H1 (cell line): ENCODE measurements at regions not wholly inside any gene's neighbourhood (a gene's known extent, or its start where the extent isn't known, plus 50 kb on each side); places are given as distances from the start of the nearest gene placed in this dataset.

Experiments used
- CTCF ChIA-PET: fragments of 300-600 bp; sonication (Branson Sonifier 250); formaldehyde crosslinking; loops from one replicate; lab custom pipeline; 2021; ENCODE audit not compliant: partially characterized antibody; lab: Charles Lee
- POLR2A ChIA-PET: fragments of 300-600 bp; sonication (Branson Sonifier 250); formaldehyde crosslinking; loops from one replicate; lab custom pipeline; 2021; ENCODE audit warnings: inconsistent platforms; ENCODE audit not compliant: partially characterized antibody; lab: Charles Lee
- DNase-seq, 2 experiments: peaks; one replicate each; pipeline versions ENCODE4 v3.0.0 to v3.0.0-alpha.2; 2010 to 2022; ENCODE audit warnings: low spot score in 2 of 2, low read depth in 1 of 2, mixed read lengths in 1 of 2
- FAIRE-seq: peaks from 2 replicates; lab custom pipeline; 2011; peaks lifted over from hg19 to GRCh38; lab: Jason Lieb, UNC
- H2AFZ ChIP-seq: 2 replicates; pipeline ENCODE4 v1.8.1; 2012; ENCODE audit warnings: low read length, inconsistent platforms
- H2AK5ac ChIP-seq: 2 replicates; pipeline ENCODE4 v1.6.1; 2013; ENCODE audit warnings: low read depth, low read length
- H2BK120ac ChIP-seq: replicated peaks from 2 replicates; pipeline ENCODE3; 2013; ENCODE audit warnings: low read depth, low read length, inconsistent platforms
- H2BK12ac ChIP-seq: 2 replicates; pipeline ENCODE4 v1.6.1; 2013; ENCODE audit warnings: low read depth, low read length
- H2BK15ac ChIP-seq: 2 replicates; pipeline ENCODE4 v1.6.1; 2013; ENCODE audit warnings: low read length
- H2BK20ac ChIP-seq: 2 replicates; pipeline ENCODE4 v1.6.1; 2013; ENCODE audit warnings: low read length
- H2BK5ac ChIP-seq: 2 replicates; pipeline ENCODE4 v1.6.1; 2013; ENCODE audit warnings: low read depth, low read length
- H3K14ac ChIP-seq: 2 replicates; pipeline ENCODE4 v1.6.1; 2013; ENCODE audit warnings: inconsistent platforms; ENCODE audit not compliant: insufficient read length
- H3K18ac ChIP-seq: 2 replicates; pipeline ENCODE4 v1.6.1; 2013; ENCODE audit warnings: low read length; ENCODE audit errors: extremely low read depth
- H3K23ac ChIP-seq: 2 replicates; pipeline ENCODE4 v1.6.1; 2013; ENCODE audit warnings: inconsistent platforms; ENCODE audit not compliant: insufficient read length
- H3K23me2 ChIP-seq: 2 replicates; pipeline ENCODE4 v1.6.1; 2013; ENCODE audit warnings: low read depth, low read length
- H3K27ac ChIP-seq: 2 replicates; pipeline ENCODE4 v1.6.1; 2011; ENCODE audit warnings: low read depth, low read length, inconsistent platforms
- H3K27me3 ChIP-seq, 4 experiments: replicated peaks in 1 of 4; 1 replicate in 1 of 4; 2 replicates in 3 of 4; pipeline versions ENCODE4 v1.6.1 to v1.8.1; 2011 to 2013; ENCODE audit warnings: low read length in 3 of 4, mild to moderate bottlenecking in 3 of 4, inconsistent platforms in 2 of 4, mixed read lengths in 2 of 4, moderate library complexity in 1 of 4; ENCODE audit not compliant: control insufficient read depth in 3 of 4, insufficient read depth in 3 of 4; ENCODE audit errors: extremely low read depth in 1 of 4
- H3K36me3 ChIP-seq, 4 experiments: 2 replicates each; pipeline versions ENCODE4 v1.6.1 to v1.8.1; 2011 to 2013; ENCODE audit warnings: mild to moderate bottlenecking in 4 of 4, low read length in 3 of 4, moderate library complexity in 2 of 4, control low read depth in 1 of 4, inconsistent platforms in 1 of 4; ENCODE audit not compliant: insufficient read depth in 4 of 4, control insufficient read depth in 2 of 4
- H3K4ac ChIP-seq: replicated peaks from 2 replicates; pipeline ENCODE3; 2013; ENCODE audit warnings: low read length, low read depth, mixed read lengths, inconsistent platforms; ENCODE audit not compliant: insufficient read length
- H3K4me1 ChIP-seq, 4 experiments: replicated peaks in 1 of 4; 1 replicate in 1 of 4; 2 replicates in 3 of 4; pipeline versions ENCODE4 v1.6.1 to v1.8.1; 2011 to 2013; ENCODE audit warnings: low read length in 3 of 4, inconsistent platforms in 2 of 4, mixed read lengths in 1 of 4; ENCODE audit not compliant: insufficient read depth in 4 of 4, control insufficient read depth in 3 of 4
- H3K4me2 ChIP-seq, 2 experiments: 2 replicates each; pipeline versions ENCODE4 v1.6.1 to v1.8.1; 2011 to 2013; ENCODE audit warnings: low read depth in 2 of 2, low read length in 2 of 2, control low read depth in 1 of 2, inconsistent platforms in 1 of 2, mild to moderate bottlenecking in 1 of 2; ENCODE audit not compliant: insufficient read depth in 1 of 2
- H3K4me3 ChIP-seq, 4 experiments: fragments of 200-600, 300-600 bp in 1 of 4; sonication (generic), shearing (Covaris generic), sonication (Bioruptor Twin) in 1 of 4; 2 replicates each; pipeline versions ENCODE4 v1.5.1 to v1.8.1; 2011 to 2016; ENCODE audit warnings: low read length in 4 of 4, low read depth in 3 of 4, control low read depth in 2 of 4, inconsistent platforms in 2 of 4, mild to moderate bottlenecking in 2 of 4, mixed read lengths in 1 of 4, moderate library complexity in 1 of 4; ENCODE audit not compliant: insufficient read depth in 2 of 4; ENCODE audit errors: extremely low read depth in 1 of 4
- H3K56ac ChIP-seq: replicated peaks from 2 replicates; pipeline ENCODE3; 2013; ENCODE audit warnings: low read depth, mild to moderate bottlenecking, mixed read lengths, low read length, inconsistent platforms; ENCODE audit not compliant: insufficient read length
- H3K79me1 ChIP-seq: 2 replicates; pipeline ENCODE4 v1.6.1; 2013; ENCODE audit warnings: low read depth, low read length, control low read depth
- H3K79me2 ChIP-seq, 2 experiments: 2 replicates each; pipeline versions ENCODE4 v1.6.1 to v1.8.1; 2012 to 2013; ENCODE audit warnings: low read length in 2 of 2, mild to moderate bottlenecking in 2 of 2, inconsistent platforms in 1 of 2; ENCODE audit not compliant: insufficient read depth in 2 of 2, control insufficient read depth in 1 of 2
- H3K9ac ChIP-seq, 4 experiments: replicated peaks in 1 of 4; 1 replicate in 1 of 4; 2 replicates in 3 of 4; pipeline versions ENCODE4 v1.6.1 to v1.8.1; 2011 to 2013; ENCODE audit warnings: low read depth in 3 of 4, low read length in 3 of 4, control low read depth in 2 of 4, mild to moderate bottlenecking in 2 of 4, moderate library complexity in 2 of 4, inconsistent platforms in 1 of 4; ENCODE audit errors: extremely low read depth in 1 of 4
- H3K9me3 ChIP-seq, 2 experiments: 2 replicates each; pipeline versions ENCODE4 v1.6.1 to v1.8.1; 2012 to 2013; ENCODE audit warnings: mild to moderate bottlenecking in 2 of 2, moderate library complexity in 2 of 2, control low read depth in 1 of 2, inconsistent platforms in 1 of 2, low read depth in 1 of 2, low read length in 1 of 2, mixed read lengths in 1 of 2; ENCODE audit not compliant: insufficient read depth in 2 of 2
- H4K20me1 ChIP-seq, 2 experiments: replicated peaks in 1 of 2; 2 replicates each; pipeline versions ENCODE3 to v1.8.1; 2011 to 2013; ENCODE audit warnings: inconsistent platforms in 2 of 2, low read length in 2 of 2, mild to moderate bottlenecking in 1 of 2; ENCODE audit not compliant: insufficient read depth in 2 of 2, control insufficient read depth in 1 of 2
- H4K5ac ChIP-seq: 2 replicates; pipeline ENCODE4 v1.6.1; 2013; ENCODE audit warnings: low read length, low read depth, mixed read lengths, inconsistent platforms; ENCODE audit not compliant: insufficient read length
- H4K8ac ChIP-seq: 2 replicates; pipeline ENCODE4 v1.8.0; 2013; ENCODE audit warnings: mild to moderate bottlenecking, moderate library complexity, low read length, inconsistent platforms; ENCODE audit not compliant: insufficient read depth; ENCODE audit errors: extremely low read depth
- H4K91ac ChIP-seq: replicated peaks from 2 replicates; pipeline ENCODE3; 2013; ENCODE audit warnings: low read length, mixed read lengths, inconsistent platforms; ENCODE audit not compliant: insufficient read length
- BCL11A ChIP-seq, 2 experiments: IDR thresholded peaks; one replicate each; pipeline ENCODE4 v1.6.1; 2011; ENCODE audit warnings: low read depth in 2 of 2, low read length in 2 of 2, mild to moderate bottlenecking in 2 of 2
- CBX8 ChIP-seq: fragments of 300-800, 300-1000 bp; sonication (generic); IDR thresholded peaks from 2 replicates; pipeline ENCODE4 v1.7.1; 2016; ENCODE audit warnings: low read depth, low read length, borderline replicate concordance
- CHD2 ChIP-seq: IDR thresholded peaks from 2 replicates; pipeline ENCODE4 v1.6.1; 2012; ENCODE audit warnings: low read length, improper control_type of control experiment
- EGR1 ChIP-seq: IDR thresholded peaks from 2 replicates; pipeline ENCODE4 v1.6.1; 2011; ENCODE audit warnings: low read depth, low read length, borderline replicate concordance
- JUND ChIP-seq: IDR thresholded peaks from 2 replicates; pipeline ENCODE4 v1.6.1; 2011; ENCODE audit warnings: mild to moderate bottlenecking, improper control_type of control experiment, low read length
- KDM4A ChIP-seq: IDR thresholded peaks from one replicate; pipeline ENCODE4 v1.7.1; 2012; ENCODE audit warnings: low read depth, mild to moderate bottlenecking, moderate library complexity, low read length, inconsistent platforms; ENCODE audit not compliant: severe bottlenecking
- NRF1 ChIP-seq: IDR thresholded peaks from 2 replicates; pipeline ENCODE4 v1.6.1; 2011; ENCODE audit warnings: mild to moderate bottlenecking, low read depth, low read length, improper control_type of control experiment
- POU5F1 ChIP-seq: IDR thresholded peaks from 2 replicates; pipeline ENCODE4 v1.6.1; 2011; ENCODE audit warnings: low read depth, mild to moderate bottlenecking, low read length, moderate library complexity
- SRF ChIP-seq: IDR thresholded peaks from 2 replicates; pipeline ENCODE4 v1.6.1; 2011; ENCODE audit warnings: mild to moderate bottlenecking, low read depth, low read length, moderate library complexity
- TBP ChIP-seq: IDR thresholded peaks from 2 replicates; pipeline ENCODE4 v1.6.1; 2011; ENCODE audit warnings: low read depth, low read length, improper control_type of control experiment
- WGBS, 2 experiments: shearing (Covaris generic) in 1 of 2; methylation state at CpG; one replicate each; pipeline versions ENCODE4 v1.1.6 to v1.1.7; 2013 to 2015; ENCODE audit warnings: low lambda C conversion rate in 2 of 2, mixed read lengths in 2 of 2, inconsistent platforms in 1 of 2, low coverage in 1 of 2, missing lambda C conversion rate in 1 of 2; ENCODE audit not compliant: insufficient replicate concordance in 2 of 2, insufficient coverage in 1 of 2, insufficient read length in 1 of 2; ENCODE audit errors: extremely low coverage in 1 of 2, missing lambda C conversion rate in 1 of 2; 5-methylcytosine and 5-hydroxymethylcytosine counted together

DNA sequence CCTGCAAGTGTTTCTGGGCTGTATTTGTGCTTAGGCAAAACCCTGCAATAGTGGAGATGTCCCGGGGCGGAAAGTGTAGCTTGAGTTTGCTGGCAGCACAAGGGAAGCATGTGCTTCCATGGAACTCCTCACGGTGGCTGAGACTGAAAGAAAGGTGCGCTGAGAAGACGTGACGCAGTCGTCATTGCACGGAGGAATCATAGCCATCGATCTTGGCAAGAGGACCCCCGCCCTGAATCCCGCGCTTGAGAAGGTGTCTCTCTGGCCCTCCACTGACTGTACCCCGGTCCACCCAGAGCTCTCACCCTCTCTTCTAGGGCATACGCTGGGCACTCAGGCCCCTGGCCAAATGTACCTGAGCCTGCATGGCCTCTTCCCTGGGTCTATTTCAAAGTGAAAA lies 1081.8 kb upstream of the DEFB115 start:
- CTCF ChIA-PET = no interaction called here
- Histone ChIP-seq H3K27ac (no peak overlapping the region), H2BK12ac (no peak overlapping the region), H3K9me3 (peaks cover 9 to 30% of the 10 kb centered on the region in 2 experiments; a peak in 2 of 4 replicates), H3K4me1 (no peaks in the 10 kb centered on the region), H4K5ac (no peak overlapping the region), H3K18ac (no peak overlapping the region), H2BK20ac (no peak overlapping the region), H3K56ac (no peak overlapping the region), H2BK15ac (no peak overlapping the region), H3K23me2 (no peaks in the 10 kb centered on the region), H3K79me2 (no peaks in the 10 kb centered on the region), H3K4ac (no peak overlapping the region), H3K23ac (no peak overlapping the region), H2AK5ac (no peak overlapping the region), H3K79me1 (no peaks in the 10 kb centered on the region), H3K27me3 (no peaks in the 10 kb centered on the region), H3K4me2 (no peak overlapping the region), H3K9ac (no peak overlapping the region), H2BK120ac (no peak overlapping the region), H3K4me3 (no peak overlapping the region), H3K36me3 (no peaks in the 10 kb centered on the region), H4K20me1 (no peaks in the 10 kb centered on the region), H2AFZ (no peak overlapping the region), H2BK5ac (no peak overlapping the region), H4K91ac (no peak overlapping the region), H4K8ac (no peak overlapping the region), H3K14ac (no peak overlapping the region)
- POLR2A ChIA-PET = no interaction called here
- TF ChIP-seq EGR1 (no peak), BCL11A (IDR thresholded peaks at IDR 0.05; ENCODE audit: low read depth in 2 of 2, low read length in 2 of 2) (no peak), JUND (no peak), KDM4A (no peak), CBX8 (no peak), NRF1 (no peak), POU5F1 (no peak), CHD2 (no peak), TBP (no peak), SRF (no peak)
- FAIRE-seq (no peak), DNase-seq (no peak)
- WGBS, 2 experiments = 68% methylated on average over 14 of the region's 14 CpGs; no CpG with 5 or more reads in 1 of the 2 experiments
